H9 (cell line): ENCODE measurements at regions not wholly inside any gene's neighbourhood (a gene's known extent, or its start where the extent isn't known, plus 50 kb on each side); places are given as distances from the start of the nearest gene placed in this dataset.

ENCODE experiments used
- DNase-seq: peaks from one replicate; pipeline ENCODE4 v3.0.0-alpha.2; 2017
- H2AFZ ChIP-seq: one replicate; pipeline ENCODE4 v1.6.1; 2013; ENCODE audit warnings: mild to moderate bottlenecking, low read length, control low read depth, moderate library complexity
- H2AK5ac ChIP-seq: 2 replicates; pipeline ENCODE4 v1.6.1; 2013; ENCODE audit warnings: low read length, control low read depth, mixed read lengths; ENCODE audit not compliant: insufficient read length
- H2BK120ac ChIP-seq: one replicate; pipeline ENCODE4 v1.6.1; 2013; ENCODE audit warnings: low read depth, mild to moderate bottlenecking, low read length, control low read depth, inconsistent platforms; ENCODE audit not compliant: poor library complexity, severe bottlenecking
- H2BK12ac ChIP-seq: 2 replicates; pipeline ENCODE4 v1.6.1; 2013; ENCODE audit warnings: low read length, control low read depth, mixed read lengths, low read depth; ENCODE audit not compliant: insufficient read length
- H2BK15ac ChIP-seq: 2 replicates; pipeline ENCODE4 v1.6.1; 2013; ENCODE audit warnings: low read depth, low read length, control low read depth
- H2BK20ac ChIP-seq: one replicate; pipeline ENCODE4 v1.6.1; 2013; ENCODE audit warnings: low read depth, mild to moderate bottlenecking, low read length, control low read depth, inconsistent platforms; ENCODE audit not compliant: poor library complexity, severe bottlenecking
- H2BK5ac ChIP-seq: 2 replicates; pipeline ENCODE4 v1.6.1; 2013; ENCODE audit warnings: low read length, control low read depth, mixed read lengths; ENCODE audit not compliant: insufficient read length
- H3K14ac ChIP-seq: 2 replicates; pipeline ENCODE4 v1.6.1; 2013; ENCODE audit warnings: low read length, control low read depth; ENCODE audit not compliant: insufficient read depth
- H3K18ac ChIP-seq: 2 replicates; pipeline ENCODE4 v1.6.1; 2013; ENCODE audit warnings: low read depth, mild to moderate bottlenecking, mixed read lengths, low read length, control low read depth; ENCODE audit not compliant: insufficient read length
- H3K23ac ChIP-seq: 2 replicates; pipeline ENCODE4 v1.6.1; 2013; ENCODE audit warnings: low read length, control low read depth, mixed read lengths, low read depth; ENCODE audit not compliant: insufficient read length
- H3K23me2 ChIP-seq: 2 replicates; pipeline ENCODE4 v1.6.1; 2013; ENCODE audit warnings: low read depth, mild to moderate bottlenecking, mixed read lengths, low read length, control low read depth; ENCODE audit not compliant: insufficient read length, poor library complexity, severe bottlenecking
- H3K27ac ChIP-seq: 2 replicates; pipeline ENCODE4 v1.5.1; 2013; ENCODE audit warnings: low read length, control low read depth, mixed read lengths, low read depth; ENCODE audit not compliant: insufficient read length
- H3K27me3 ChIP-seq: 2 replicates; pipeline ENCODE4 v1.6.1; 2013; ENCODE audit warnings: low read length, control low read depth, inconsistent platforms; ENCODE audit not compliant: insufficient read depth
- H3K4ac ChIP-seq: 2 replicates; pipeline ENCODE4 v1.6.1; 2013; ENCODE audit warnings: low read depth, mild to moderate bottlenecking, control low read depth, inconsistent platforms, low read length, moderate library complexity
- H3K4me1 ChIP-seq: 2 replicates; pipeline ENCODE4 v1.6.1; 2013; ENCODE audit warnings: low read length, control low read depth, inconsistent platforms; ENCODE audit not compliant: insufficient read depth
- H3K4me2 ChIP-seq: 2 replicates; pipeline ENCODE4 v1.6.1; 2013; ENCODE audit warnings: low read length, control low read depth, mixed read lengths; ENCODE audit not compliant: insufficient read length, insufficient read depth
- H3K56ac ChIP-seq: 2 replicates; pipeline ENCODE4 v1.6.1; 2013; ENCODE audit warnings: low read depth, mild to moderate bottlenecking, mixed read lengths, low read length, control low read depth; ENCODE audit not compliant: insufficient read length
- H3K79me1 ChIP-seq: 2 replicates; pipeline ENCODE4 v1.6.1; 2013; ENCODE audit warnings: low read depth, mild to moderate bottlenecking, moderate library complexity, low read length, control low read depth, inconsistent platforms; ENCODE audit not compliant: insufficient read depth, poor library complexity, severe bottlenecking
- H3K79me2 ChIP-seq: 2 replicates; pipeline ENCODE4 v1.6.1; 2013; ENCODE audit warnings: low read length, control low read depth, inconsistent platforms; ENCODE audit not compliant: insufficient read depth
- H3K9ac ChIP-seq: 2 replicates; pipeline ENCODE4 v1.6.1; 2013; ENCODE audit warnings: low read length, control low read depth, mixed read lengths; ENCODE audit not compliant: insufficient read length; ENCODE audit errors: extremely low read depth
- H3K9me3 ChIP-seq: one replicate; pipeline ENCODE4 v1.6.1; 2013; ENCODE audit warnings: low read depth, low read length, inconsistent platforms; ENCODE audit not compliant: control insufficient read depth
- H3T11ph ChIP-seq: one replicate; pipeline ENCODE4 v1.6.1; 2013; ENCODE audit warnings: mild to moderate bottlenecking, low read length, control low read depth, inconsistent platforms
- H4K20me1 ChIP-seq: one replicate; pipeline ENCODE4 v1.6.1; 2013; ENCODE audit not compliant: control insufficient read depth, insufficient read length, insufficient read depth
- H4K5ac ChIP-seq: 2 replicates; pipeline ENCODE4 v1.6.1; 2013; ENCODE audit warnings: low read depth, mild to moderate bottlenecking, mixed read lengths, low read length, control low read depth; ENCODE audit not compliant: insufficient read length
- H4K8ac ChIP-seq: replicated peaks from 2 replicates; pipeline ENCODE4 v1.6.1; 2013; ENCODE audit warnings: low read length, control low read depth, mixed read lengths, low read depth; ENCODE audit not compliant: insufficient read length
- H4K91ac ChIP-seq: 2 replicates; pipeline ENCODE4 v1.6.1; 2013; ENCODE audit warnings: low read depth, mild to moderate bottlenecking, moderate library complexity, mixed read lengths, low read length, control low read depth; ENCODE audit not compliant: insufficient read length
- H3K27ac Mint-ChIP-seq, 3 experiments: 2 replicates in 2 of 3; 3 replicates in 1 of 3; pipeline ENCODE4 v1.8.0; 2020 to 2021; ENCODE audit warnings: mixed read lengths in 3 of 3, mild to moderate bottlenecking in 1 of 3, moderate library complexity in 1 of 3
- H3K27me3 Mint-ChIP-seq: 2 replicates; pipeline ENCODE4 v1.8.0; 2021; ENCODE audit warnings: low read depth, mild to moderate bottlenecking, moderate library complexity, mixed read lengths
- H3K36me3 Mint-ChIP-seq, 3 experiments: 2 replicates in 2 of 3; 3 replicates in 1 of 3; pipeline ENCODE4 v1.8.0; 2020 to 2021; ENCODE audit warnings: low read depth in 3 of 3, mixed read lengths in 3 of 3; ENCODE audit not compliant: insufficient read depth in 1 of 3
- H3K4me1 Mint-ChIP-seq, 2 experiments: 2 replicates each; pipeline ENCODE4 v1.8.0; 2020; ENCODE audit warnings: mixed read lengths in 2 of 2
- H3K4me3 Mint-ChIP-seq, 2 experiments: 2 replicates in 1 of 2; 3 replicates in 1 of 2; pipeline ENCODE4 v1.8.0; 2020 to 2021; ENCODE audit warnings: mild to moderate bottlenecking in 2 of 2, mixed read lengths in 2 of 2, moderate library complexity in 1 of 2
- H3K9me3 Mint-ChIP-seq, 2 experiments: 2 replicates in 1 of 2; 3 replicates in 1 of 2; pipeline ENCODE4 v1.8.0; 2020; ENCODE audit warnings: mild to moderate bottlenecking in 2 of 2, mixed read lengths in 2 of 2, moderate library complexity in 1 of 2
- CTCF ChIP-seq: fragments of 200-600 bp; sonication (generic); conservative IDR thresholded peaks from 3 replicates; pipeline ENCODE4 v1.8.0; 2021; ENCODE audit warnings: antibody characterized with exemption, mild to moderate bottlenecking
- WGBS: extraction: QIAGEN DNeasy Blood & Tissue Kit; methylation state at CpG from one replicate; pipeline ENCODE4 v1.1.7; 2013; ENCODE audit warnings: missing lambda C conversion rate, low lambda C conversion rate, mixed read lengths; ENCODE audit not compliant: insufficient read length; ENCODE audit errors: extremely low coverage; 5-methylcytosine and 5-hydroxymethylcytosine counted together

DNA sequence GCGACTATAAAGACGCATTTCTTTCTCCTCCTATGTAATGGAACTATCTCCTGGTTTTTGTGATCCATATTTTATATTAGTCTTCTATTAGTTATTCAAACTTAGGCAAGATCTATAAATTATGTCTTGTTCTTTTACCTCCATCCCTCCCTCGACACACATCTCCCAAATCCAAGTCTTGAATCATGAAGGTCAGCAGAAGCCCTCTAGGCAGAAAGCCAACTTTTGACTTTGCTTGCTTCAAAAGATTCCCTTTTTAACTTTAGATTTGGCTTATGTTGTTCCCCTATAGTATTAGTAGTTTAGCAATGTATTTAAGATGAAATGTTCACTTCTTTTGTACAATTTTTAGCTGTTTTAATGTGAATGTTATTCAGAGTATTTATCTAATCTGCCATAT, 689.8 kb downstream of the SLC6A15 start:
- no peak overlapping the region for H2BK120ac ChIP-seq
- no peak overlapping the region for H2AFZ ChIP-seq
- H2BK15ac ChIP-seq: no peak overlapping the region
- no peak overlapping the region for H3K27ac ChIP-seq
- Mint-ChIP-seq H3K27ac (no peak overlapping the region), H3K27me3 (no peaks in the 10 kb centered on the region), H3K4me3 (no peak overlapping the region), H3K4me1 (no peaks in the 10 kb centered on the region), H3K9me3 (no peaks in the 10 kb centered on the region), H3K36me3 (no peaks in the 10 kb centered on the region)
- H2AK5ac ChIP-seq: no peak overlapping the region
- H3K56ac ChIP-seq: no peak overlapping the region
- H3K18ac ChIP-seq: no peak overlapping the region
- no peaks in the 10 kb centered on the region for H3K4me1 ChIP-seq
- no peaks in the 10 kb centered on the region for H3K79me2 ChIP-seq
- no peak overlapping the region for H3K4ac ChIP-seq
- H3K23ac ChIP-seq: no peak overlapping the region
- no peak overlapping the region for H4K5ac ChIP-seq
- no peak for TF ChIP-seq CTCF
- H3K4me2 ChIP-seq: no peak overlapping the region
- H3K9me3 ChIP-seq: no peaks in the 10 kb centered on the region
- no peak overlapping the region for H2BK5ac ChIP-seq
- no peaks in the 10 kb centered on the region for H4K20me1 ChIP-seq
- H2BK20ac ChIP-seq: no peak overlapping the region
- H2BK12ac ChIP-seq: no peak overlapping the region
- WGBS: no CpG with 5 or more reads among the region's 3 CpGs
- H3K9ac ChIP-seq: no peak overlapping the region
- H3K23me2 ChIP-seq: no peaks in the 10 kb centered on the region
- no peaks in the 10 kb centered on the region for H3K79me1 ChIP-seq
- no peak overlapping the region for H3K14ac ChIP-seq
- no peaks in the 10 kb centered on the region for H3K27me3 ChIP-seq
- DNase-seq: no peak
- no peak overlapping the region for H4K91ac ChIP-seq
- H4K8ac ChIP-seq: no peak overlapping the region
- H3T11ph ChIP-seq: no peak overlapping the region
